HepG2 (cell line): ENCODE measurements at regions not wholly inside any gene's neighbourhood (a gene's known extent, or its start where the extent isn't known, plus 50 kb on each side); places are given as distances from the start of the nearest gene placed in this dataset.

Source experiments
- AGO1 ChIP-seq: fragments of 200-400 bp; formaldehyde crosslinking; IDR thresholded peaks from 2 replicates; pipeline ENCODE4 v1.6.1; 2017; ENCODE audit warnings: mild to moderate bottlenecking, low read depth, low read length, moderate library complexity; ENCODE audit not compliant: poor library complexity, severe bottlenecking
- KDM2A ChIP-seq: sonication (generic); formaldehyde crosslinking; IDR thresholded peaks from 2 replicates; pipeline ENCODE4 v1.4.0; 2020; ENCODE audit warnings: low read depth, missing genetic modification reagents, borderline replicate concordance
- KLF9 ChIP-seq: IDR thresholded peaks from 2 replicates; pipeline ENCODE4 v1.6.1; 2016; ENCODE audit warnings: low read depth
- MBD4 ChIP-seq: IDR thresholded peaks from 2 replicates; pipeline ENCODE4 v1.6.1; 2012; ENCODE audit warnings: low read length, inconsistent platforms, borderline replicate concordance
- NFIB ChIP-seq: sonication (generic); formaldehyde crosslinking; IDR thresholded peaks from 2 replicates; pipeline ENCODE4 v1.9.0; 2021; ENCODE audit warnings: missing genetic modification reagents, mild to moderate bottlenecking, borderline replicate concordance
- PRDM4 ChIP-seq: sonication (generic); formaldehyde crosslinking; IDR thresholded peaks from 2 replicates; pipeline ENCODE4 v1.9.0; 2021; ENCODE audit warnings: missing genetic modification reagents, borderline replicate concordance
- RAD51 ChIP-seq: fragments of 450-650 bp; IDR thresholded peaks from 2 replicates; pipeline ENCODE4 v1.6.1; 2016; ENCODE audit warnings: borderline replicate concordance
- RXRA ChIP-seq: sonication (generic); formaldehyde crosslinking; IDR thresholded peaks from 2 replicates; pipeline ENCODE4 v1.5.1; 2020; ENCODE audit warnings: missing genetic modification reagents
- SAFB2 ChIP-seq: sonication (generic); formaldehyde crosslinking; IDR thresholded peaks from 2 replicates; pipeline ENCODE4 v1.5.1; 2020; ENCODE audit warnings: missing genetic modification reagents, low read depth, mild to moderate bottlenecking, borderline replicate concordance
- ZFY ChIP-seq: sonication (generic); formaldehyde crosslinking; IDR thresholded peaks from 2 replicates; pipeline ENCODE4 v1.4.0; 2020; ENCODE audit warnings: missing genetic modification reagents
- ZIK1 ChIP-seq: sonication (generic); formaldehyde crosslinking; IDR thresholded peaks from 2 replicates; pipeline ENCODE4 v1.5.0; 2020; ENCODE audit warnings: mild to moderate bottlenecking, low read depth, missing genetic modification reagents, borderline replicate concordance
- ZMYM3 ChIP-seq: sonication (generic); formaldehyde crosslinking; IDR thresholded peaks from 2 replicates; pipeline ENCODE4 v1.5.1; 2020; ENCODE audit warnings: mild to moderate bottlenecking, missing genetic modification reagents
- ZNF572 ChIP-seq: sonication (generic); formaldehyde crosslinking; IDR thresholded peaks from 2 replicates; pipeline ENCODE4 v1.5.1; 2020; ENCODE audit warnings: mild to moderate bottlenecking, missing genetic modification reagents
- ZNF670 ChIP-seq: sonication (generic); formaldehyde crosslinking; IDR thresholded peaks from 2 replicates; pipeline ENCODE4 v1.8.0; 2022; ENCODE audit warnings: mild to moderate bottlenecking, missing genetic modification reagents, borderline replicate concordance
- ZNF766 ChIP-seq: sonication (generic); formaldehyde crosslinking; IDR thresholded peaks from 2 replicates; pipeline ENCODE4 v1.5.0; 2020; ENCODE audit warnings: missing genetic modification reagents, borderline replicate concordance
- TF ChIP-seq, protein P1 (sequence below): sonication (generic); formaldehyde crosslinking; IDR thresholded peaks from 2 replicates; pipeline ENCODE4 v1.5.1; 2020; ENCODE audit warnings: missing genetic modification reagents, mild to moderate bottlenecking, borderline replicate concordance
- TF ChIP-seq, protein P2 (sequence below): sonication (generic); formaldehyde crosslinking; IDR thresholded peaks from 2 replicates; pipeline ENCODE4 v1.5.0; 2020; ENCODE audit warnings: missing genetic modification reagents, mild to moderate bottlenecking, borderline replicate concordance
- TF ChIP-seq, protein P3 (sequence below): sonication (generic); formaldehyde crosslinking; IDR thresholded peaks from 2 replicates; pipeline ENCODE4 v1.4.0; 2020; ENCODE audit warnings: low read depth, mild to moderate bottlenecking, missing genetic modification reagents
- TF ChIP-seq, protein P4 (sequence below): sonication (generic); formaldehyde crosslinking; IDR thresholded peaks from 2 replicates; pipeline ENCODE4 v1.9.0; 2022; ENCODE audit warnings: missing genetic modification reagents, mild to moderate bottlenecking, borderline replicate concordance
- TF ChIP-seq, protein P5 (sequence below): sonication (generic); formaldehyde crosslinking; IDR thresholded peaks from 2 replicates; pipeline ENCODE4 v1.5.0; 2020; ENCODE audit warnings: mild to moderate bottlenecking, missing genetic modification reagents, moderate library complexity

- TF ChIP-seq PRDM4 (CRISPR knock-in tag) (no peak), ZNF766 (CRISPR knock-in tag) (no peak), RAD51 (no peak), ZNF670 (CRISPR knock-in tag) (no peak), KLF9 (CRISPR knock-in tag) (no peak), ZNF572 (CRISPR knock-in tag) (no peak), RXRA (CRISPR knock-in tag) (0 out of 2 replicates have a peak, but pooled peaks have one; percentile 32), SAFB2 (CRISPR knock-in tag) (no peak), ZFY (CRISPR knock-in tag) (peak; percentile 72), ZMYM3 (peak; percentile 30; the same call in 1 of the 2 replicates), MBD4 (no peak), ZIK1 (no peak), KDM2A (CRISPR knock-in tag) (peak; percentile 48; the same call in 1 of the 2 replicates), NFIB (no peak), AGO1 (no peak)
- TF ChIP-seq, protein P1, sequence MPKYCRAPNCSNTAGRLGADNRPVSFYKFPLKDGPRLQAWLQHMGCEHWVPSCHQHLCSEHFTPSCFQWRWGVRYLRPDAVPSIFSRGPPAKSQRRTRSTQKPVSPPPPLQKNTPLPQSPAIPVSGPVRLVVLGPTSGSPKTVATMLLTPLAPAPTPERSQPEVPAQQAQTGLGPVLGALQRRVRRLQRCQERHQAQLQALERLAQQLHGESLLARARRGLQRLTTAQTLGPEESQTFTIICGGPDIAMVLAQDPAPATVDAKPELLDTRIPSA (CRISPR knock-in tag) = no peak
- TF ChIP-seq, protein P2, sequence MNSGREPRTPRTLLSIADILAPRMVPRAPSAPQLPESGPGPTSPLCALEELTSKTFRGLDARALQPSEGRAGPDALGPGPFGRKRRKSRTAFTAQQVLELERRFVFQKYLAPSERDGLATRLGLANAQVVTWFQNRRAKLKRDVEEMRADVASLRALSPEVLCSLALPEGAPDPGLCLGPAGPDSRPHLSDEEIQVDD = no peak
- TF ChIP-seq, protein P3, sequence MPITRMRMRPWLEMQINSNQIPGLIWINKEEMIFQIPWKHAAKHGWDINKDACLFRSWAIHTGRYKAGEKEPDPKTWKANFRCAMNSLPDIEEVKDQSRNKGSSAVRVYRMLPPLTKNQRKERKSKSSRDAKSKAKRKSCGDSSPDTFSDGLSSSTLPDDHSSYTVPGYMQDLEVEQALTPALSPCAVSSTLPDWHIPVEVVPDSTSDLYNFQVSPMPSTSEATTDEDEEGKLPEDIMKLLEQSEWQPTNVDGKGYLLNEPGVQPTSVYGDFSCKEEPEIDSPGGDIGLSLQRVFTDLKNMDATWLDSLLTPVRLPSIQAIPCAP (CRISPR knock-in tag) = no peak
- TF ChIP-seq, protein P4, sequence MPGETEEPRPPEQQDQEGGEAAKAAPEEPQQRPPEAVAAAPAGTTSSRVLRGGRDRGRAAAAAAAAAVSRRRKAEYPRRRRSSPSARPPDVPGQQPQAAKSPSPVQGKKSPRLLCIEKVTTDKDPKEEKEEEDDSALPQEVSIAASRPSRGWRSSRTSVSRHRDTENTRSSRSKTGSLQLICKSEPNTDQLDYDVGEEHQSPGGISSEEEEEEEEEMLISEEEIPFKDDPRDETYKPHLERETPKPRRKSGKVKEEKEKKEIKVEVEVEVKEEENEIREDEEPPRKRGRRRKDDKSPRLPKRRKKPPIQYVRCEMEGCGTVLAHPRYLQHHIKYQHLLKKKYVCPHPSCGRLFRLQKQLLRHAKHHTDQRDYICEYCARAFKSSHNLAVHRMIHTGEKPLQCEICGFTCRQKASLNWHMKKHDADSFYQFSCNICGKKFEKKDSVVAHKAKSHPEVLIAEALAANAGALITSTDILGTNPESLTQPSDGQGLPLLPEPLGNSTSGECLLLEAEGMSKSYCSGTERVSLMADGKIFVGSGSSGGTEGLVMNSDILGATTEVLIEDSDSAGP (CRISPR knock-in tag) = peak; percentile 24; the same call in 1 of the 2 replicates
- TF ChIP-seq, protein P5, sequence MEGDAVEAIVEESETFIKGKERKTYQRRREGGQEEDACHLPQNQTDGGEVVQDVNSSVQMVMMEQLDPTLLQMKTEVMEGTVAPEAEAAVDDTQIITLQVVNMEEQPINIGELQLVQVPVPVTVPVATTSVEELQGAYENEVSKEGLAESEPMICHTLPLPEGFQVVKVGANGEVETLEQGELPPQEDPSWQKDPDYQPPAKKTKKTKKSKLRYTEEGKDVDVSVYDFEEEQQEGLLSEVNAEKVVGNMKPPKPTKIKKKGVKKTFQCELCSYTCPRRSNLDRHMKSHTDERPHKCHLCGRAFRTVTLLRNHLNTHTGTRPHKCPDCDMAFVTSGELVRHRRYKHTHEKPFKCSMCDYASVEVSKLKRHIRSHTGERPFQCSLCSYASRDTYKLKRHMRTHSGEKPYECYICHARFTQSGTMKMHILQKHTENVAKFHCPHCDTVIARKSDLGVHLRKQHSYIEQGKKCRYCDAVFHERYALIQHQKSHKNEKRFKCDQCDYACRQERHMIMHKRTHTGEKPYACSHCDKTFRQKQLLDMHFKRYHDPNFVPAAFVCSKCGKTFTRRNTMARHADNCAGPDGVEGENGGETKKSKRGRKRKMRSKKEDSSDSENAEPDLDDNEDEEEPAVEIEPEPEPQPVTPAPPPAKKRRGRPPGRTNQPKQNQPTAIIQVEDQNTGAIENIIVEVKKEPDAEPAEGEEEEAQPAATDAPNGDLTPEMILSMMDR (CRISPR knock-in tag) = no peak
Measured at GRCh38 chr4:114287079-114287696, 307.7 kb upstream of the ARSJ start (continued).
